PC-9 (cell line): ENCODE measurements at regions not wholly inside any gene's neighbourhood (a gene's known extent, or its start where the extent isn't known, plus 50 kb on each side); places are given as distances from the start of the nearest gene placed in this dataset.

ENCODE experiments used
- EZH2 ChIP-seq: fragments of 200-600 bp; sonication (generic); IDR thresholded peaks from 2 replicates; pipeline ENCODE4 v1.8.0; 2017; ENCODE audit warnings: antibody characterized with exemption, low read depth
- TF ChIP-seq, protein P1 (sequence below): fragments of 200-600 bp; sonication (generic); conservative IDR thresholded peaks from 2 replicates; pipeline ENCODE4 v1.6.1; 2017; ENCODE audit warnings: mixed run types, antibody characterized with exemption, mild to moderate bottlenecking, moderate library complexity

DNA sequence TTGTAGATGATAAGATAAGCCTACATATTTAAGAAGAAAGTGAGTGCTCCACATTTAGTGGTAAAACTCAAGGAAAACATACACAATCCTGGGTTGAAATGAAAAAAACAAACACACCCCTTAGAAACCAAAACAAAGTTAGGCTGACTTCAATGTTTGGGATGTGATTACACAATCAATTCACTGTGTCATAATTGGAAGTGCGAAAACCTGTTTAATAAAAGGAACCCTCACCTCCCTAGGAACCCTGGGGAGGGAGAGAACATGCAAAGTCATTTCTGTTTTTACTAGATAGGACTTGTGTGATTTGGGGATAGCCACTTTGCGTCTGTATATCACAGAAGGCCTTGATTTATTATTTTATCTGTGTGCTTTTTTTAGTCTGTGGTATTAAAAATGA lies 275.0 kb downstream of the NFKBIZ start:
- TF ChIP-seq, protein P1, sequence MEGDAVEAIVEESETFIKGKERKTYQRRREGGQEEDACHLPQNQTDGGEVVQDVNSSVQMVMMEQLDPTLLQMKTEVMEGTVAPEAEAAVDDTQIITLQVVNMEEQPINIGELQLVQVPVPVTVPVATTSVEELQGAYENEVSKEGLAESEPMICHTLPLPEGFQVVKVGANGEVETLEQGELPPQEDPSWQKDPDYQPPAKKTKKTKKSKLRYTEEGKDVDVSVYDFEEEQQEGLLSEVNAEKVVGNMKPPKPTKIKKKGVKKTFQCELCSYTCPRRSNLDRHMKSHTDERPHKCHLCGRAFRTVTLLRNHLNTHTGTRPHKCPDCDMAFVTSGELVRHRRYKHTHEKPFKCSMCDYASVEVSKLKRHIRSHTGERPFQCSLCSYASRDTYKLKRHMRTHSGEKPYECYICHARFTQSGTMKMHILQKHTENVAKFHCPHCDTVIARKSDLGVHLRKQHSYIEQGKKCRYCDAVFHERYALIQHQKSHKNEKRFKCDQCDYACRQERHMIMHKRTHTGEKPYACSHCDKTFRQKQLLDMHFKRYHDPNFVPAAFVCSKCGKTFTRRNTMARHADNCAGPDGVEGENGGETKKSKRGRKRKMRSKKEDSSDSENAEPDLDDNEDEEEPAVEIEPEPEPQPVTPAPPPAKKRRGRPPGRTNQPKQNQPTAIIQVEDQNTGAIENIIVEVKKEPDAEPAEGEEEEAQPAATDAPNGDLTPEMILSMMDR = no peak
- TF ChIP-seq EZH2 = no peak
